Liver (tissue), 8 donors: ENCODE measurements at regions not wholly inside any gene's neighbourhood (a gene's known extent, or its start where the extent isn't known, plus 50 kb on each side); places are given as distances from the start of the nearest gene placed in this dataset.

Experiments used
- DNase-seq: peaks from one replicate; pipeline ENCODE4 v3.0.0-alpha.2; 2017; ENCODE audit warnings: low spot score
- H3K27ac ChIP-seq, 2 donors: one replicate each; pipeline ENCODE4 v1.7.0; 2013; ENCODE audit warnings: inconsistent platforms in 2 of 2, low read length in 2 of 2, control low read depth in 1 of 2, low read depth in 1 of 2, mild to moderate bottlenecking in 1 of 2
- H3K27me3 ChIP-seq, 4 donors: one replicate each; pipeline versions ENCODE4 v1.6.1 to v1.7.0; 2013; ENCODE audit warnings: low read length in 3 of 4, inconsistent platforms in 1 of 4, mild to moderate bottlenecking in 1 of 4, moderate library complexity in 1 of 4; ENCODE audit not compliant: control insufficient read depth in 4 of 4, insufficient read depth in 4 of 4
- H3K36me3 ChIP-seq, 4 donors: one replicate each; pipeline versions ENCODE4 v1.6.1 to v1.7.0; 2013; ENCODE audit warnings: low read length in 3 of 4, mild to moderate bottlenecking in 3 of 4, low read depth in 1 of 4, moderate library complexity in 1 of 4; ENCODE audit not compliant: control insufficient read depth in 4 of 4, insufficient read depth in 3 of 4
- H3K4me1 ChIP-seq, 4 donors: one replicate each; pipeline versions ENCODE4 v1.6.1 to v1.7.0; 2013; ENCODE audit warnings: low read length in 3 of 4, mild to moderate bottlenecking in 3 of 4, moderate library complexity in 1 of 4; ENCODE audit not compliant: control insufficient read depth in 4 of 4, insufficient read depth in 4 of 4
- H3K4me3 ChIP-seq, 3 donors: one replicate each; pipeline versions ENCODE4 v1.6.1 to v1.7.0; 2013; ENCODE audit warnings: low read length in 3 of 3, control low read depth in 1 of 3, low read depth in 1 of 3, mild to moderate bottlenecking in 1 of 3
- H3K9ac ChIP-seq, 2 donors: one replicate each; pipeline ENCODE4 v1.7.0; 2013; ENCODE audit warnings: low read length in 2 of 2, mild to moderate bottlenecking in 2 of 2, moderate library complexity in 2 of 2, control low read depth in 1 of 2, low read depth in 1 of 2
- H3K9me3 ChIP-seq, 4 donors: one replicate each; pipeline versions ENCODE4 v1.6.1 to v1.7.0; 2013; ENCODE audit warnings: low read length in 3 of 4; ENCODE audit not compliant: control insufficient read depth in 4 of 4
- ATF3 ChIP-seq: IDR thresholded peaks from 2 replicates; pipeline ENCODE4 v1.6.1; 2016; ENCODE audit warnings: antibody characterized with exemption
- CTCF ChIP-seq: fragments of 150-350 bp; IDR thresholded peaks from 2 replicates; pipeline ENCODE4 v1.5.1; 2017; ENCODE audit warnings: improper control_type of control experiment, low read depth, low read length; ENCODE audit not compliant: missing input control
- EGR1 ChIP-seq, 2 donors: IDR thresholded peaks; 2 replicates each; pipeline ENCODE4 v1.6.1; 2016 to 2018; ENCODE audit warnings: antibody characterized with exemption in 2 of 2, low read depth in 2 of 2
- FOXA1 ChIP-seq: IDR thresholded peaks from 2 replicates; pipeline ENCODE4 v1.6.1; 2016; ENCODE audit warnings: antibody characterized with exemption
- FOXA2 ChIP-seq: IDR thresholded peaks from 2 replicates; pipeline ENCODE4 v1.6.1; 2016; ENCODE audit warnings: antibody characterized with exemption
- GABPA ChIP-seq, 2 donors: IDR thresholded peaks in 1 of 2; conservative IDR thresholded peaks in 1 of 2; 2 replicates each; pipeline ENCODE4 v1.6.1; 2016; ENCODE audit warnings: antibody characterized with exemption in 2 of 2, mild to moderate bottlenecking in 1 of 2, moderate library complexity in 1 of 2
- HNF4A ChIP-seq, 2 donors: conservative IDR thresholded peaks; 2 replicates each; pipeline ENCODE4 v1.6.1; 2016; ENCODE audit warnings: antibody characterized with exemption in 2 of 2, mild to moderate bottlenecking in 2 of 2
- HNF4G ChIP-seq: IDR thresholded peaks from 2 replicates; pipeline ENCODE4 v1.6.1; 2016; ENCODE audit warnings: antibody characterized with exemption
- JUND ChIP-seq, 2 donors: IDR thresholded peaks; 2 replicates each; pipeline ENCODE4 v1.6.1; 2016; ENCODE audit warnings: antibody characterized with exemption in 2 of 2
- RAD21 ChIP-seq, 2 donors: IDR thresholded peaks; 2 replicates each; pipeline ENCODE4 v1.6.1; 2016; ENCODE audit warnings: antibody characterized with exemption in 2 of 2, mild to moderate bottlenecking in 2 of 2
- RXRA ChIP-seq, 2 donors: IDR thresholded peaks; 2 replicates each; pipeline ENCODE4 v1.6.1; 2017 to 2018; ENCODE audit warnings: antibody characterized with exemption in 2 of 2, mild to moderate bottlenecking in 1 of 2
- SP1 ChIP-seq: IDR thresholded peaks from 2 replicates; pipeline ENCODE4 v1.6.1; 2018; ENCODE audit warnings: antibody characterized with exemption, mild to moderate bottlenecking
- TAF1 ChIP-seq: conservative IDR thresholded peaks from 2 replicates; pipeline ENCODE4 v1.6.1; 2016; ENCODE audit warnings: antibody characterized with exemption, mild to moderate bottlenecking
- YY1 ChIP-seq: IDR thresholded peaks from 2 replicates; pipeline ENCODE4 v1.6.1; 2016; ENCODE audit warnings: antibody characterized with exemption, mild to moderate bottlenecking
- ZBTB33 ChIP-seq: IDR thresholded peaks from 2 replicates; pipeline ENCODE4 v1.6.1; 2016; ENCODE audit warnings: antibody characterized with exemption
- WGBS: extraction: QIAGEN DNeasy Blood & Tissue Kit; methylation state at CpG from one replicate; pipeline ENCODE4 v1.1.7; 2013; 5-methylcytosine and 5-hydroxymethylcytosine counted together
- donor health status: healthy.
- donor health status: healthy.
- donor health status: healthy.
- donor health status: healthy.
- donor health status: healthy.

- Histone ChIP-seq H3K27me3 (no peaks in the 10 kb centered on the region), H3K27ac (no peak overlapping the region), H3K9me3 (peaks cover 0 to 3% (median 0%) of the 10 kb centered on the region in 4 donors), H3K36me3 (no peaks in the 10 kb centered on the region), H3K4me3 (no peak overlapping the region), H3K9ac (no peak overlapping the region), H3K4me1 (no peaks in the 10 kb centered on the region)
- TF ChIP-seq YY1 (no peak), FOXA2 (peak; percentile 41), HNF4G (no peak), HNF4A (conservative IDR thresholded peaks at IDR 0.05) (peak in 1 of 2 donors; percentile 32)
- WGBS: 46% methylated on average over 6 of the region's 6 CpGs
- no peak for DNase-seq
Measured at GRCh38 chr9:79489261-79490000, 82.3 kb upstream of the TLE4 start.

- Histone ChIP-seq H3K9ac (no peak overlapping the region), H3K9me3 (peaks cover 0 to 3% (median 0%) of the 10 kb centered on the region in 4 donors), H3K27ac (no peak overlapping the region), H3K4me1 (no peaks in the 10 kb centered on the region), H3K36me3 (no peaks in the 10 kb centered on the region), H3K4me3 (no peak overlapping the region), H3K27me3 (no peaks in the 10 kb centered on the region)
- TF ChIP-seq CTCF: no peak
- TF ChIP-seq RXRA (IDR thresholded peaks at IDR 0.05): no peak
- no peak for TF ChIP-seq HNF4G
- no peak for TF ChIP-seq ATF3
- TF ChIP-seq HNF4A (conservative IDR thresholded peaks at IDR 0.05): no peak
- TF ChIP-seq FOXA1: no peak
- no peak for TF ChIP-seq SP1
- no peak for TF ChIP-seq RAD21 (IDR thresholded peaks at IDR 0.05)
- no peak for TF ChIP-seq GABPA (IDR thresholded peaks at IDR 0.05 in 1 of 2, conservative IDR thresholded peaks at IDR 0.05 in 1 of 2)
- no peak for TF ChIP-seq TAF1
- TF ChIP-seq EGR1 (IDR thresholded peaks at IDR 0.05; ENCODE audit: low read depth in 2 of 2): no peak
- TF ChIP-seq JUND (IDR thresholded peaks at IDR 0.05): no peak
- 70% methylated on average over 3 of the region's 3 CpGs for WGBS
- no peak for DNase-seq
Measured at GRCh38 chr9:79490657-79491248, 81.0 kb upstream of the TLE4 start.

- Histone ChIP-seq H3K27ac (no peak overlapping the region), H3K36me3 (no peaks in the 10 kb centered on the region)
Measured at GRCh38 chr9:79492092-79493009, 79.4 kb upstream of the TLE4 start.

More at GRCh38 chr9:79492092-79493009, 79.4 kb upstream of the TLE4 start:
- DNase-seq: no peak
- Histone ChIP-seq H3K27me3 (no peaks in the 10 kb centered on the region), H3K4me3 (no peak overlapping the region), H3K4me1 (no peaks in the 10 kb centered on the region), H3K9ac (no peak overlapping the region), H3K9me3 (peaks cover 0 to 3% (median 0%) of the 10 kb centered on the region in 4 donors)
- WGBS: 81% methylated on average over 3 of the region's 3 CpGs
- no peak for TF ChIP-seq ATF3
- TF ChIP-seq ZBTB33: no peak
- TF ChIP-seq CTCF: no peak
